ENCODE measurements at regions not wholly inside any gene's neighbourhood (a gene's known extent, or its start where the extent isn't known, plus 50 kb on each side); places are given as distances from the start of the nearest gene placed in this dataset.
"Not testable (repeated sequence)": the region's sequence is repeated elsewhere in the genome, so short reads cannot be mapped to it uniquely, and the experiment has no call there.

GRCh38 chr19:27974082-27974513 is 1238.9 kb downstream of the UQCRFS1 start:
- H3K4me3 ChIP-seq (ENCODE audit: low read depth in 1 of 5, low read length in 5 of 5): no peak overlapping the region
- no peak overlapping the region for H3K9ac ChIP-seq (ENCODE audit: low read length in 5 of 5)
- no peaks in the 10 kb centered on the region for H3K9me3 ChIP-seq (ENCODE audit: control insufficient read depth in 5 of 5, low read length in 5 of 5)
- H3K4me1 ChIP-seq (ENCODE audit: control insufficient read depth in 5 of 5, insufficient read depth in 5 of 5, low read length in 5 of 5): no peaks in the 10 kb centered on the region
- H3K27ac ChIP-seq (ENCODE audit: low read depth, low read length): no peak overlapping the region
- no peaks in the 10 kb centered on the region for H3K27me3 ChIP-seq (ENCODE audit: control insufficient read depth in 5 of 5, insufficient read depth in 4 of 5, low read length in 5 of 5)
- H3K36me3 ChIP-seq (ENCODE audit: control insufficient read depth in 5 of 5, insufficient read depth in 5 of 5, low read length in 5 of 5): no peaks in the 10 kb centered on the region

- Histone ChIP-seq H3K4me1 (ENCODE audit: control insufficient read depth in 5 of 5, insufficient read depth in 5 of 5, low read length in 5 of 5) (no peaks in the 10 kb centered on the region), H3K4me3 (ENCODE audit: low read depth in 1 of 5, low read length in 5 of 5) (no peak overlapping the region), H3K27ac (ENCODE audit: low read depth, low read length) (no peak overlapping the region), H3K9me3 (ENCODE audit: control insufficient read depth in 5 of 5, low read length in 5 of 5) (no peaks in the 10 kb centered on the region), H3K36me3 (ENCODE audit: control insufficient read depth in 5 of 5, insufficient read depth in 5 of 5, low read length in 5 of 5) (no peaks in the 10 kb centered on the region), H3K27me3 (ENCODE audit: control insufficient read depth in 5 of 5, insufficient read depth in 4 of 5, low read length in 5 of 5) (no peaks in the 10 kb centered on the region), H3K9ac (ENCODE audit: low read length in 5 of 5) (no peak overlapping the region)
Observed at GRCh38 chr19:27972291-27973040, 1240.5 kb downstream of the UQCRFS1 start.

- Histone ChIP-seq H3K36me3 (ENCODE audit: control insufficient read depth in 5 of 5, insufficient read depth in 5 of 5, low read length in 5 of 5) (no peaks in the 10 kb centered on the region), H3K4me3 (ENCODE audit: low read depth in 1 of 5, low read length in 5 of 5) (no peak overlapping the region), H3K27me3 (ENCODE audit: control insufficient read depth in 5 of 5, insufficient read depth in 4 of 5, low read length in 5 of 5) (no peaks in the 10 kb centered on the region), H3K27ac (ENCODE audit: low read depth, low read length) (no peak overlapping the region), H3K9ac (ENCODE audit: low read length in 5 of 5) (no peak overlapping the region), H3K9me3 (ENCODE audit: control insufficient read depth in 5 of 5, low read length in 5 of 5) (no peaks in the 10 kb centered on the region), H3K4me1 (ENCODE audit: control insufficient read depth in 5 of 5, insufficient read depth in 5 of 5, low read length in 5 of 5) (no peaks in the 10 kb centered on the region)
Observed at GRCh38 chr19:27971869-27972268, 1241.1 kb downstream of the UQCRFS1 start.

GRCh38 chr19:27971071-27971470 is 1241.9 kb downstream of the UQCRFS1 start:
- Histone ChIP-seq H3K36me3 (ENCODE audit: control insufficient read depth in 5 of 5, insufficient read depth in 5 of 5, low read length in 5 of 5) (no peaks in the 10 kb centered on the region), H3K9me3 (ENCODE audit: control insufficient read depth in 5 of 5, low read length in 5 of 5) (no peaks in the 10 kb centered on the region), H3K4me3 (ENCODE audit: low read depth in 1 of 5, low read length in 5 of 5) (no peak overlapping the region), H3K4me1 (ENCODE audit: control insufficient read depth in 5 of 5, insufficient read depth in 5 of 5, low read length in 5 of 5) (no peaks in the 10 kb centered on the region), H3K9ac (ENCODE audit: low read length in 5 of 5) (no peak overlapping the region), H3K27ac (ENCODE audit: low read depth, low read length) (no peak overlapping the region), H3K27me3 (ENCODE audit: control insufficient read depth in 5 of 5, insufficient read depth in 4 of 5, low read length in 5 of 5) (no peaks in the 10 kb centered on the region)

- Histone ChIP-seq H3K27ac (ENCODE audit: low read depth, low read length) (no peak overlapping the region), H3K9ac (ENCODE audit: low read length in 5 of 5) (no peak overlapping the region), H3K4me3 (ENCODE audit: low read depth in 1 of 5, low read length in 5 of 5) (no peak overlapping the region), H3K27me3 (ENCODE audit: control insufficient read depth in 5 of 5, insufficient read depth in 4 of 5, low read length in 5 of 5) (no peaks in the 10 kb centered on the region), H3K36me3 (ENCODE audit: control insufficient read depth in 5 of 5, insufficient read depth in 5 of 5, low read length in 5 of 5) (no peaks in the 10 kb centered on the region), H3K4me1 (ENCODE audit: control insufficient read depth in 5 of 5, insufficient read depth in 5 of 5, low read length in 5 of 5) (peaks cover 0 to 9% (median 5%) of the 10 kb centered on the region in 5 donors), H3K9me3 (ENCODE audit: control insufficient read depth in 5 of 5, low read length in 5 of 5) (no peaks in the 10 kb centered on the region)
Observed at GRCh38 chr19:27966390-27966816, 1246.5 kb downstream of the UQCRFS1 start.

GRCh38 chr19:27964185-27964584 is 1248.8 kb downstream of the UQCRFS1 start:
- Histone ChIP-seq H3K4me1 (ENCODE audit: control insufficient read depth in 5 of 5, insufficient read depth in 5 of 5, low read length in 5 of 5) (peaks cover 0 to 9% (median 5%) of the 10 kb centered on the region in 5 donors), H3K4me3 (ENCODE audit: low read depth in 1 of 5, low read length in 5 of 5) (no peak overlapping the region), H3K36me3 (ENCODE audit: control insufficient read depth in 5 of 5, insufficient read depth in 5 of 5, low read length in 5 of 5) (no peaks in the 10 kb centered on the region), H3K9ac (ENCODE audit: low read length in 5 of 5) (no peak overlapping the region), H3K27ac (ENCODE audit: low read depth, low read length) (no peak overlapping the region), H3K27me3 (ENCODE audit: control insufficient read depth in 5 of 5, insufficient read depth in 4 of 5, low read length in 5 of 5) (no peaks in the 10 kb centered on the region), H3K9me3 (ENCODE audit: control insufficient read depth in 5 of 5, low read length in 5 of 5) (no peaks in the 10 kb centered on the region)

GRCh38 chr19:27962264-27962663 is 1250.7 kb downstream of the UQCRFS1 start:
- no peaks in the 10 kb centered on the region for H3K27me3 ChIP-seq (ENCODE audit: control insufficient read depth in 5 of 5, insufficient read depth in 4 of 5, low read length in 5 of 5)
- no peaks in the 10 kb centered on the region for H3K9me3 ChIP-seq (ENCODE audit: control insufficient read depth in 5 of 5, low read length in 5 of 5)
- no peak overlapping the region for H3K9ac ChIP-seq (ENCODE audit: low read length in 5 of 5)
- no peaks in the 10 kb centered on the region for H3K36me3 ChIP-seq (ENCODE audit: control insufficient read depth in 5 of 5, insufficient read depth in 5 of 5, low read length in 5 of 5)
- no peak overlapping the region for H3K4me3 ChIP-seq (ENCODE audit: low read depth in 1 of 5, low read length in 5 of 5)
- H3K27ac ChIP-seq (ENCODE audit: low read depth, low read length): no peak overlapping the region
- peaks cover 0 to 9% (median 5%) of the 10 kb centered on the region in 5 donors for H3K4me1 ChIP-seq (ENCODE audit: control insufficient read depth in 5 of 5, insufficient read depth in 5 of 5, low read length in 5 of 5)

GRCh38 chr19:27955485-27956480 is 1257.2 kb downstream of the UQCRFS1 start:
- no peaks in the 10 kb centered on the region for H3K4me1 ChIP-seq (ENCODE audit: control insufficient read depth in 5 of 5, insufficient read depth in 5 of 5, low read length in 5 of 5)
- no peaks in the 10 kb centered on the region for H3K27me3 ChIP-seq (ENCODE audit: control insufficient read depth in 5 of 5, insufficient read depth in 4 of 5, low read length in 5 of 5)
- no peak overlapping the region for H3K9ac ChIP-seq (ENCODE audit: low read length in 5 of 5)
- no peaks in the 10 kb centered on the region for H3K9me3 ChIP-seq (ENCODE audit: control insufficient read depth in 5 of 5, low read length in 5 of 5)
- no peak overlapping the region for H3K4me3 ChIP-seq (ENCODE audit: low read depth in 1 of 5, low read length in 5 of 5)
- H3K36me3 ChIP-seq (ENCODE audit: control insufficient read depth in 5 of 5, insufficient read depth in 5 of 5, low read length in 5 of 5): no peaks in the 10 kb centered on the region
- no peak overlapping the region for H3K27ac ChIP-seq (ENCODE audit: low read depth, low read length)

- H3K4me3 ChIP-seq (ENCODE audit: low read depth in 1 of 5, low read length in 5 of 5); H3K9ac ChIP-seq (ENCODE audit: low read length in 5 of 5); H3K27ac ChIP-seq (ENCODE audit: low read depth, low read length); H3K9me3 ChIP-seq (ENCODE audit: control insufficient read depth in 5 of 5, low read length in 5 of 5); H3K27me3 ChIP-seq (ENCODE audit: control insufficient read depth in 5 of 5, insufficient read depth in 4 of 5, low read length in 5 of 5); H3K36me3 ChIP-seq (ENCODE audit: control insufficient read depth in 5 of 5, insufficient read depth in 5 of 5, low read length in 5 of 5); H3K4me1 ChIP-seq (ENCODE audit: control insufficient read depth in 5 of 5, insufficient read depth in 5 of 5, low read length in 5 of 5): not testable (repeated sequence)
Observed at GRCh38 chr19:27942607-27943006, 1270.3 kb downstream of the UQCRFS1 start.

- Histone ChIP-seq H3K4me3 (ENCODE audit: low read depth in 1 of 5, low read length in 5 of 5) (no peak overlapping the region), H3K9ac (ENCODE audit: low read length in 5 of 5) (no peak overlapping the region), H3K4me1 (ENCODE audit: control insufficient read depth in 5 of 5, insufficient read depth in 5 of 5, low read length in 5 of 5) (no peaks in the 10 kb centered on the region), H3K27ac (ENCODE audit: low read depth, low read length) (no peak overlapping the region), H3K9me3 (ENCODE audit: control insufficient read depth in 5 of 5, low read length in 5 of 5) (no peaks in the 10 kb centered on the region), H3K27me3 (ENCODE audit: control insufficient read depth in 5 of 5, insufficient read depth in 4 of 5, low read length in 5 of 5) (no peaks in the 10 kb centered on the region), H3K36me3 (ENCODE audit: control insufficient read depth in 5 of 5, insufficient read depth in 5 of 5, low read length in 5 of 5) (no peaks in the 10 kb centered on the region)
Observed at GRCh38 chr19:27936139-27936538, 1276.8 kb downstream of the UQCRFS1 start.
